ENCODE measurements at regions not wholly inside any gene's neighbourhood (a gene's known extent, or its start where the extent isn't known, plus 50 kb on each side); places are given as distances from the start of the nearest gene placed in this dataset.
"Not testable (repeated sequence)": the region's sequence is repeated elsewhere in the genome, so short reads cannot be mapped to it uniquely, and the experiment has no call there.

DNA sequence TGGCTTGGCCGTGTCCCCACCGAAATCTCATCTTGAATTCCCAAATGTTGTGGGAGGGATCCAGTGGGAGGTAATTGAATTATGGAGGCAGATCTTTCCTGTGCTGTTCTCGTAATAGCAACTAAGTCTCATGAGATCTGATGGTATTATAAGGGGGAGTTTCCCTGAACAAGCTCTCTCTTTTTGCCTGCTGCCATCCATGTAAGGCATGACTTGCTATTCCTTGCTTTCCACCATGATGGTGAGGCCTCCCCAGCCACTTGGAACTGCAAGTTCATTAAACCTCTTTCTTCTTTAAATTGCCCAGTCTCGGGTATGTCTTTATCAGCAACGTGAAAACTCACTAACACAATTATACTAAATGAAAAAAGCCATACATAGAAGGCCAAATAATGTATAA lies 101.3 kb upstream of the LYPLAL1 start:
- no peak for DNase-seq (ENCODE audit: low read depth in 3 of 3, low spot score in 2 of 3)

DNA sequence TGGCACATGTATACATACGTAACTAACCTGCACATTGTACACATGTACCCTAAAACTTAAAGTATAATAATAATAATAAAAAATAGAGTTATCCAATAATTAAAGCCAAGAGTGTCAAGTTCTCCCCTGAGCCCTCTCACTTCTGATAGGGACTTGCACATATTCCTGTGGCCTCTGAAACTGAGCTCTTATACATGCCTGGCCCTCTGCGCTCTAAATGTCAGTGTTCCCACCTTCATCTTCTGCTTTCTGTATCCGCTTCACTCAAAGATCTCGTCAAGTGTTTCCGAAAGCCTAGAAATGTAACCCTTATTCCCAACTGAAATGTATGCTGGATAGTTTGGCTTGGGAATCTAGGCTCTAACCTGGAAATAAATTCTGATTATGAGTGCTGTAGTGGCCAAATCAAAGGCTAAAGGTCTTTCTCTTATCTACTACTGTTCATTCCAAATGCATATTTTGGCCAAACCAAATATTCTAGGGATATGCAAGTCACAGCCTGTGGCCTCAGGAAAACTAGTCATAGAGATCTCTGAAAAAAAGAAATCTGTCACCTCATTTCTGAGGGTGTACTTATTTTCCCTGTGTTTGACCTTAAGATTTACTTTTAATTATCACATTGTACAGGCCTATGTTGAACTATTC lies 99.5 kb upstream of the LYPLAL1 start:
- no peak for DNase-seq (ENCODE audit: low read depth in 3 of 3, low spot score in 2 of 3)

DNA sequence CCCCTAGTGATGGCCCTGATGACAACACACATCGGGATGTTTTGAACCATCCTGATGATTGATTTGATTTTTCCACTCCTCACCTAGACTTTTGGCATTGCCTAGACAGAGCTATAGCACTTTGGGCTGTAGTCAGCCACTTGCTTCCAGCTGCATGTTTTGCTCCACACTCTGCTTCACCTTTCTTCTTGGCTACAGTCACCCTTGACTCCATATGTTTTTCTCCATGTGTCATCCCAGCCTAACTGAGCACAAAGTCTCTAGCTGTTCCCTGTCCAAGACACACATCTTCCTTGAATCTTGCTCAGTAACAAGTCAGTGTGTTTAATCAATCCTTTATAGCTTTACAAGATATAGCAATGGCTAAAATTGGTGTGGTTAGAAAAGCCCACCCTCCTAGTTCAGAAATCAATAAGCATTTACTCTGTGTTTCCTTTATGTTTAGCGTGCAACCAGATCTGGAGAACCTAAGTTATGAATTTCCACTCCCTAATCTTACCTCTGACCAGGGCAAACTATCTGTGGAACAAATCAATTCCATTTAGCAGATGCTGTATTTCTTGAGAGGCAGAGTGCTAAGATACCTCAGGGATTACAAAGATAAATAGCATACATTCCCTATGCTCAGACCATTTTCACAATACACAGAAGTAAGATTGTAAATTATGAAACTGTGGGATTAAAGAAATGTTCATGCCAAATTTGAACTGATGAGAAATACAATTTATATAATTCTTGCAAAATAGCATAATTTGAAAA lies 98.4 kb upstream of the LYPLAL1 start:
- no peak for DNase-seq (ENCODE audit: low read depth in 3 of 3, low spot score in 2 of 3)

DNA sequence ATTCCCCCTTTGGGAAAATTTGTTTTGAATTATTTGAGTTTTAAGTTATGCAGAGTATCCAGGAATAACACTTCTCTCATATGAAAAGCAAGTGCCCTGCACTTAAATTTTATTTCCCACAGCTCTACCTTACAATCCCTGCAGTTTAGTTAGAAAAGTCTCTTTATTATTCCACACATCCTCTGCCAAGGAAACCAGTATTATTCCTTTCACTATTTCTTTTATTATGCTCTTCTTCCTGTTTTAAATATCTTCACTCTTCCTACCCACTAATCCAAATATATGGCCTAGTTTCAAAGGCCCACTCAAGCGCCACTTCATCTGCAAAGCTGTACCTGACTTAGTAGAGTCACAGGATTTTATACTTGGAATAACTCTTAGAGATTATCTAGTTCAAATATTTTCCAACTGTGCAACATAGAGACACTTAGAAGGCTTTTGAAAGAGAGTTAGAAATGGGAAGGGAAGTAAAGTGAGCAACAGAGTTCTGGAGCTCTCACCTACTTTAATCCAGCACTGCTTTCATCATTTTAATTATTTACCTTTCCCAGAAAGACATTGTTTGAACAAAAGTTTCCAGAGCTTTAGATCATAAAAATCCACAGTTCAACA lies 97.2 kb upstream of the LYPLAL1 start:
- DNase-seq (ENCODE audit: low read depth in 3 of 3, low spot score in 2 of 3): no peak

DNA sequence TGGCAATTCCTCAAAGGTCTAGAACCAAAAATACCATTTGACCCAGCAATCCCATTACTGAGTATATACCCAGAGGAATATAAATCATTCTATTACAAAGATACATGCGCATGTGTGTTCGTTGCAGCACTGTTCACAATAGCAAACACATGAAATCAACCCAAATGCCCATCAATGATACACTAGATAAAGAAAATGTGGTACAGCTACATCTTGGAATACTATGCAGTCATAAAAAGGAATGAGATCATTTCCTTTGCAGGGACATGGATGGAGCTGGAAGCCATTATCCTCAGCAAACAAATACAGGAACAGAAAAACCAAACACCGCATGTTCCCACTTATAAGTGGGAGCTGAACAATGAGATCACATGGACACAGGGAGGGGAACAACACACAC lies 95.9 kb upstream of the LYPLAL1 start:
- DNase-seq (ENCODE audit: low read depth in 3 of 3, low spot score in 2 of 3): not testable (repeated sequence)

DNA sequence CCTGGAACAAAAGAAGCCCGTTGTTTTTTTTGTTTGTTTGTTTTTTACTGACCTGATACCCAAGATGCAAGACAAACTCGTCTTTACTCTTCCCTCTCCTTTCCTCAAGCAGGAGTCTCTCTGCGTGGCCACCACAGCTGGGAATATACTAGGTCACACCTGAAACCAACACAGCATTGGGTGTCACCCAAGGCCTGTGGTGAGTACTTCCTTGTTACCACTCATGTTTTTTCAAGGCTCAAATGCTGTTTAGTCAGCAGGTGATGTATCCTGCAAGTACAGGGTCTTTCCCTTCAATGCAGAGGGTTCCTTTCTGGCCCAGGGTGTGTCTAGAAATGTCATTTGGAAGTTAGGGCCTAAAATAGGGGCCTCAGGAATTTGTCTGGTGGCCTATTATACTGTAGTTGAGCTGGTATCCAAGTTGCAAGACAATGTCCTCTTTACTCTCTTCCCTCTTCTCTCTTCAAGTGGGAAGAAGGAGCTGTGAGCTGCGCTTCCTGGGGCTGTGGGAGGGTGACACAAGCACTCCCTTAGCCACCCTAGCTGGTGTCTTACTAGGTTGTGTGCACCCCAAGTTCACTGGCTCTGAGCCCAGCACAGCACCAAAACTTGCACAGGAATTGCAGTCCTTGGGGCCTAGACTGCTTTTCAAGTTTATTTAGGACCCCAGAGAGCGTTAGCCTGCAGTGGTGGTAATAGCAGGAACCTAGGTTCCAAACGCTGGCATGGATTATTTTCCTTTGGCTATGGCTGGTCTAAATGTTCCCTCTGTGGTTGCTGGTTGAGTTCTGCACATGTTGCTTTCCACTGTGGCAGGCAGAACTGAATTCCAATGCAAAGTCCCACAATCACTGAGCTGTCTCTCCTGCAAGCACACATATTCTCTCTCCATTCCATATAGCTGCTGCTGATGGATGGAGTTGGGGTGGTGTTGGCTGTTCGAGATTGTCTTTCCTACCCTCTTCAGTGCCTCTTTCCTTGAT lies 91.4 kb upstream of the LYPLAL1 start:
- DNase-seq (ENCODE audit: low read depth in 3 of 3, low spot score in 2 of 3): no peak

DNA sequence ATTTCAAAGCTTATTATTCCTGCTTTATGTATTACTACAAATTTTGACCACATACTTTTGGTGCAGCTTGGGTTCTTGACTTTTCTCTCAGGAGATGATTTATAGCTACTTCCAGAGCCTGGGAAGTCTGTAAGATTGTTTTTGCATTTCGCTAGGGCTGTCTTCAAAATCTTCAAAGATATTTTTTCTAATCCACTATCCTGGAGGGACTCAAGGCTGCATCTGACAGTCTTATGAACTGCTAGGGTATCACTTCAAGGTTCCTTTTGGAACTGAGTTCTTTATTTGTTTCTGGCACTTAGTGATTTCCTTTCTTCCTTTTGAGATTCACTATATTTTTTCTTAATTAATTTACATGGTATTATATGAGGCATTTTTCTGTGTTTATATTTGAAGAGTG lies 90.0 kb upstream of the LYPLAL1 start:
- DNase-seq (ENCODE audit: low read depth in 3 of 3, low spot score in 2 of 3): no peak

DNA sequence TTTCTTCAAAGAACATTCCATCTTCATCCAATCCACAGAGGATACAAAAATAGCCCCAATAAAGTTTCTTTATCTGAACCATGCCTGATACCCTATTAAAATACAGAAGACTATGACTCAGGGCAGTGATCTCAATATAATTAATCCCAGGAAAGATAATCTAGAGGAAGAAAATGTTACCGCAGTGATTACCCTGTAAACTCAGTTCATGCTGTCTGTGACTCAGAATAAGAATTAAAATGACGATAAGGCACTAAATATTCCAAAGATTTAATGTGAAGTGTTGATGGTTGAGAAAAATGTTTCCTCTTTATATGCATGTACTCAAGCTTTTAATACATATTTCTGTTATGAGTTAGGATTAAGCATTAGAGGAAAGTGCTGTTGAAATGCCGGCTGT lies 88.6 kb upstream of the LYPLAL1 start:
- no peak for DNase-seq (ENCODE audit: low read depth in 3 of 3, low spot score in 2 of 3)

DNA sequence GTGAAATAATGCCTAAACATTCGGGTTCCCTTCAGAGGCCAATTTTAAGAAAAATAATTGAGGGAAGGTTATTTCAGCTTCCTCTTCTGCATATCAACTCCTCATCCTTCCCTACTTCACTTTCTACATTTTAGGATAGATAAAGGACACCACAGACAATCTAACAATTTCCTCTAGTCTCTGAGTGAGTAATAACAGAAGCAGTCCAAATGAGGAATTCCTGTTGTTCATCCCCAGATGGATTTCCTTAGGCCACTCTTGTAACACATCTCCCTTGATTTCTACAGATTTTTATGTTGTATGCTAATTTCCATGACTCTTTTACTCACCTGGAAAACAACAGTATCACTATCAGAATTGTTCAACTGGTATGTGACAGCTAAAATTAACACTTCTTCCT lies 87.7 kb upstream of the LYPLAL1 start:
- DNase-seq (ENCODE audit: low read depth in 3 of 3, low spot score in 2 of 3): no peak

DNA sequence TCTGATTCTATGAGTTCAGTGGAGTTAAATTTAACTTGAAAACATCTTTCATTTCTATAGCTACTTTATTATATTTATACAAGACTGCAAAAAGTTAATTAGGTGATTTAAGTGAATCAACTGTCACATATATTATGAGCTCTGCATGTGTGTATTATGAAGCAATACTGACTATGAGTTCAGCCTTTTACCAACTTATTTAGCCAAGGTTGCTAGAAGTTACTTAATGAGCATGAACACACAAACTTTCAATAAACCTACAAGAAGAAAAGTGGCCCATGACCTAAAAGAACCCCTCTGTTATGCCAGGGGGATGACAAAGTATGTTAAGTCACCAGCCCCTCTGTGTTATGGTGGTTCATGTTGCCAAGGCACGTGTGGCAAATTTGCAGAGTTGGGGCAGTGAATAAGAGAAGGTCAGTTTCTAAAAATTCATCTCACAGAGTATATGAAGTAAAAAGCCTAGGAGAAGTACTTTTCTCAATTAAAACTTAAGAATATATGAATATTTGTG lies 86.7 kb upstream of the LYPLAL1 start:
- DNase-seq (ENCODE audit: low read depth in 3 of 3, low spot score in 2 of 3): no peak

DNA sequence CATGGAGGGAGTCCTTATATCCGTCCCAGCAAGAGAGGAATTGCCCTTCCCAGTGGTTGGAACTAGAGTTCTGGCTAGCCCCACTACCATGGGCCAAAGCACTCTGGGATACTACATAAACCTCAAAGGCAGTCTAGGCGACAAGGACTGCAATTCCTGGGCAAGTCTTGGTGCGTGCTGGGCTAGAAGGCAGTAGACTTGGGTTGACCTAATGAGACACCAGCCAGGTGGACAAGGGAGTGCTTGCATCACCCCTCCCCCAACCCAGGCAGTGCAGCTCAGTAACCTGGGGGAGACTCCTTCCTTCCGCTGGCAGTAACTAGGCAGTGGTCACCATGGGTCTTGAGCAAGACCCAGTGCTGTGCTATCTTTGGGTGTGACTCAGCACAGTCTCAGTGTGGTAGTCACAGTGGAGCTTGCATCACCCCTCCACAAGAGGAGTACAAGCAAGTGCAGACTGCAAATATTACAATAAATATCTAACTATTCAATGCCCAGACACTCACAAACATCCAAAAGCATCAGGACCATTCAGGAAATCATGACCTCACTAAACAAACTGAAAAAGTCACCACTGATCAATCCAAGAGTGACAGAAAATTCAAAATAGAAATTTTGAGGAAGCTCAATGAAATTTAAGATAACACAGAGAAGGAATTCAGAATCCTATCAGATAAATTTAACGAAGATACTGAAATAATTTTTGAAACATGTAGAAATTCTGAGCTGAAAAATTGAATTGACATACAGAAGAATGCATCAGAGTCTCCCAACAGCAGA lies 84.7 kb upstream of the LYPLAL1 start:
- DNase-seq (ENCODE audit: low read depth in 3 of 3, low spot score in 2 of 3): no peak

DNA sequence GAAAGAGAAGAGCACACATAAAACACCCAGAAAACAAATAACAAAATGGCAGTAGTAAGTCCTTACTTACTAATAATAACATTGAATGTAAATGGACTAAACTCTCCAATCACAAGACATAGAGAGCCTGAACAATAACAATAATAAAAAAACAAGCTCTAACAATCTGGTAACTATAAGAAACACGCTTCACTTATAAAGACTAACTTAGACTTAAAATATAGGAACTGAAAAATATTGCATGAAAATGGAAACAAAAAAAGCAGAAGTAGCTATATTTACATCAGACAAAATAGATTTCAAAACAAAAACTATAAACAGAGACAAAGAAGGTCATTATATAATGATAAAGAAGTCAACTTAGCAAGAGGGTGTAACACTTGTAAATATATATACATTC lies 83.1 kb upstream of the LYPLAL1 start:
- no peak for DNase-seq (ENCODE audit: low read depth in 3 of 3, low spot score in 2 of 3)

DNA sequence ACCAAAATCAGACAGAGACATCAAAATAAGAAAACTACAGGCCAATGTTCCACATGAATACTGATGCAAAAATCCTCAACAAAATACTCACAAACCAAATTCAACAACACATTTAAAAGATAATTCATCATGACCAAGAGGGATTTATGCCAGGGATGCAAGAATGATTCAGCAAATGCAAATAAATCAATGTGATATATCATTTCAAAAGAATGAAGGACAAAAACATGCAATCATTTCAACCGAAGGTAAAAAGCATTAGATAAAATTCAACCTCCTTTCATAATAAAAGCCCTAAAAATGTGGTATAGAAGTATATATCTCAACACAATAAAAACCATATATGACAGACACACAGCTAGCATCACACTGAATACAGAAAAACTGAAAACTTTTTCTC lies 81.5 kb upstream of the LYPLAL1 start:
- no peak for DNase-seq (ENCODE audit: low read depth in 3 of 3, low spot score in 2 of 3)

DNA sequence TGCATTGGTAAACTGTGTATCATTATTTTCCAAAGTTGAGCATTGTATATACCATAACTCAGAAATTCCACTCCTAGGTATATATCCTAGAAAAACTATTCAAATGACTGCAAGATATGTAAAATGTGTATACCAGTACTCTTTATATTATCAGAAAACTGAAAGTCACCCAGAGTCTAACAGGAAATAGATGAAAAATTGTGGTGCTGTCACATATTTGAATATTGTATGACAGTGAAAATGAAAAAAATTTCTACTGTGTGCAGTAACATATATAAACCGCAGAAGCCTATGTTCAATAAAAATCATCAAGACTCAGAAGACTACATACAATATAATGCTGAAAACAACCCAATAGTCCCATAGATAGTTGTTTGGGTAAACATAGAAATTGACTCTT lies 74.4 kb upstream of the LYPLAL1 start:
- no peak for DNase-seq (ENCODE audit: low read depth in 3 of 3, low spot score in 2 of 3)

DNA sequence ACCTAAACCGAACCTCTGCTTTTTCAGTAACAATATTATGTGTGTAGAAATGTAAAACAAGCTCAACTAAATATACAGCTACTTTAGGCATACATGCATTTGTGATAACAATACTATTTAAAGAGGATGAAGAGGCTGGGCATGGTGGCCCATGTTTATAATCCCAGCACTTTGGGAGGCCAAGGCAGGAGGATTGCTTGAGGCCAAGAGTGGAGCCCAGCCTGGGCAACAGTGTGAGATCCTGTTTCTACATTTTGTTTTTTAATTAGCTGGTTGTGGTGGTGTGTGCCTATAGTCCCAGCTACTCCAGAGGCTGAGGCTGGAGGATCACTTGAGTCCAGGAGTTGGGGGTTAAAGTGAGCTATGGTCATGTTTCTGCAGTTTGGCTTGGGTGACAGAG lies 73.6 kb upstream of the LYPLAL1 start:
- no peak for DNase-seq (ENCODE audit: low read depth in 3 of 3, low spot score in 2 of 3)

DNA sequence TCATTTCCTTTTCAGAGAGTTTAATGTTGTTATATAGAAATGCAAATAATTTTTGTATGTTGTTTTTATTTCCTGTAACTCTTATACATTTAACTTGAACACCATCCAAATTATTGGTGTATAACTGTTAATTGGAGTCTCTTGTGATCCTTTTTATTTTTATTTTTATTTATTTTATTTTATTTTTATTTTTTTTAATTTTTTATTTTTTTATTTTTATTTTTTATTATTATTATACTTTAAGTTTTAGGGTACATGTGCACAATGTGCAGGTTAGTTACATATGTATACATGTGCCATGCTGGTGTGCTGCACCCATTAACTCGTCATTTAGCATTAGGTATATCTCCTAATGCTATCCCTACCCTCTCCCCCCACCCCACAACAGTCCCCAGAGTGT lies 71.2 kb upstream of the LYPLAL1 start:
- not testable (repeated sequence) for DNase-seq (ENCODE audit: low read depth in 3 of 3, low spot score in 2 of 3)

DNA sequence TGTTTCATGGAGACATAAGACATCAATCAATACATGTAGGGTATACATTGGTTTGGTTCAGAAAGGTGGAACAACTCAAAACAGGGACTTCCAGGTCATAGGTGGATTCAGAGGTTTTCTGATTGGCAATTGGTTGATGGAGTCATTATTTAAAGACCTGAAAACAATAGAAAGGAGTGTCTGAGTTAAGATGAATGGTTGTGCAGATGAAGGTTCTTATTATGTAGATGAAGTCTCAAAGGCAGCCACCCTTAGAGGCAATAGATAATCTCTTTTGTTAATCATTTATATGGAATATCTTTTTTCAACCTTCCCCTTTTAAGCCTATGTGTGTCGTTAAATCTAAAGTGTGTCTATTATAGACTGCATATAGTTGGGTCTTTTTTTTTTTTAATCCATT lies 67.8 kb upstream of the LYPLAL1 start:
- DNase-seq (ENCODE audit: low read depth in 3 of 3, low spot score in 2 of 3): no peak

DNA sequence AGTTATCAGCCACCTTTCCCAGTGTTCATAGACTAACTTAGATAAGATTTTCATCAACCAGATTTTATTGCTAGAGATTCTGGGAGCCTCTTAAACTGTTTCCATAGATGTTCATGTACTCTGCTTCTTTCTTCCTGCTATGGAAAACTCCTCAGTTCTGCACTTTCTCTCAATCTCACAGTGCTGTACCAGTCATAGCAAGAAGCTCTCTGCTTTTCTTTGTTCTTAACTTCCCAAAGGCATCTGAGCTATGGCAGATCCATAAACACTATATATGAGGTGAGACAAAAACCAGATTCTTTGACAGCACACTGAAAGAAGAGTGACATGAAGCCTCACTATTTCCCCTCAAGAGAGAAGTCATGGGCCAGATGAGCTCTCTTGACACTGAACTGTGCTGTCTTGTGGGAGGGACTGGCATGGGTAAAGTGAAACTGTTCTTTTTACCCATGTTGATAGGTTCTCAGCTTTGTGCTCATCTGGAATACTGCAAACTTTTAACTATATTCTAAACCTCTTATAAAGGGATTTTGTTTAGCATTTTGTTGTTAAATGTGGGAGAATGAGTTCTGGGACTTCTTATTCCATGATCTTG lies 64.2 kb upstream of the LYPLAL1 start:
- DNase-seq (ENCODE audit: low read depth in 3 of 3, low spot score in 2 of 3): no peak

DNA sequence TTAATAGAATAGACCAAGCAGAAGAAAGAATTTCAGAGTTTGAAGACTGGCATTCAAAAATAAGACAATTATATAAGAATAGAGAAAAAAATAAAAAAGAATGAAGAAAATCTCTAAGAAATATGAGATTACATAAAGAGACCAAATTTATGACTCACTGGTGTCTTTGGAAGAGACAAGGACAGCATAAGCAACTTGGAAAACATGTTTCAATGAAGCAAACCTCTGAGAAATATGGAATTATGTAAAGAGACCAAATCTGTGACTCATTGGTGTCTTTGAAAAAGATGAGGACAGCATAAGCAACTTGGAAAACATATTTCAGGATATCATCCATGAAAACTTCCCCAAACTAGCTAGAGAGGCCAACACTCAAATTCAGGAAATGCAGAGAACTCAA lies 60.4 kb upstream of the LYPLAL1 start:
- DNase-seq (ENCODE audit: low read depth in 3 of 3, low spot score in 2 of 3): no peak

DNA sequence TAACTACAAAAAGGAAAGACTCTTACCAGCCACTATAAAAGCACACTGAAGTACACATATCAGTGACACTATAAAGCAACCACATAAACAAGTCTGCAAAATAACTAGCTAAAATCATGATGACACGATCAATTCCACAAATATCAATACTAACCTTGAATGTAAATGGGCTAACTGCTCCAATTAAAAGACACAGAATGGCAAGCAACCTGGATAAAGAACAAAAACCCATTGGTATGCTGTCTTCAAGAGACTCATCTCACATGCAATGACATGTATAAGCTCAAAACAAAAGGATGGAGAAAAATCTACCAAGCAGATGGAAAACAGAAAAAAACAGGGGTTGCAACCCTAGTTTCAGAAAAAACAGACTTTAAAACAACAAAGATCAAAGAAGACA lies 59.7 kb upstream of the LYPLAL1 start:
- no peak for DNase-seq (ENCODE audit: low read depth in 3 of 3, low spot score in 2 of 3)

Data from right renal cortex interstitium (tissue), 3 donors.